ENCODE measurements at regions not wholly inside any gene's neighbourhood (a gene's known extent, or its start where the extent isn't known, plus 50 kb on each side); places are given as distances from the start of the nearest gene placed in this dataset.

- FAIRE-seq (no peak), DNase-seq (ENCODE audit: insufficient read length, low spot score) (no peak)
- no peak for TF ChIP-seq CTCF (IDR thresholded peaks at IDR 0.05; ENCODE audit: insufficient read depth, missing control alignments)
These were observed 142.3 kb downstream of the UNC5CL start for GRCh38 chr6:40896696-40897095.

- no peak for FAIRE-seq
- DNase-seq (ENCODE audit: insufficient read length, low spot score), result no peak
- peak; percentile 24 for TF ChIP-seq CTCF (IDR thresholded peaks at IDR 0.05; ENCODE audit: insufficient read depth, missing control alignments)
These were observed 143.8 kb downstream of the UNC5CL start for GRCh38 chr6:40894962-40895799.

GRCh38 chr6:40893021-40893420, 146.0 kb downstream of the UNC5CL start:
- DNase-seq (ENCODE audit: insufficient read length, low spot score) (no peak), FAIRE-seq (no peak)
- no peak for TF ChIP-seq CTCF (IDR thresholded peaks at IDR 0.05; ENCODE audit: insufficient read depth, missing control alignments)

GRCh38 chr6:40892223-40892622, 146.8 kb downstream of the UNC5CL start:
- TF ChIP-seq CTCF (IDR thresholded peaks at IDR 0.05; ENCODE audit: insufficient read depth, missing control alignments), result no peak
- FAIRE-seq (no peak), DNase-seq (ENCODE audit: insufficient read length, low spot score) (no peak)

- no peak for TF ChIP-seq CTCF (IDR thresholded peaks at IDR 0.05; ENCODE audit: insufficient read depth, missing control alignments)
- DNase-seq (ENCODE audit: insufficient read length, low spot score) (no peak), FAIRE-seq (no peak)
These were observed 147.3 kb downstream of the UNC5CL start for GRCh38 chr6:40891686-40892085.

GRCh38 chr6:40891131-40891530, 147.9 kb downstream of the UNC5CL start:
- no peak for FAIRE-seq
- no peak for DNase-seq (ENCODE audit: insufficient read length, low spot score)
- TF ChIP-seq CTCF (IDR thresholded peaks at IDR 0.05; ENCODE audit: insufficient read depth, missing control alignments), result no peak

- no peak for TF ChIP-seq CTCF (IDR thresholded peaks at IDR 0.05; ENCODE audit: insufficient read depth, missing control alignments)
- DNase-seq (ENCODE audit: insufficient read length, low spot score) (no peak), FAIRE-seq (no peak)
These were observed 149.7 kb downstream of the UNC5CL start for GRCh38 chr6:40889137-40889832.
